HG03139 (cell line): ENCODE measurements at regions not wholly inside any gene's neighbourhood (a gene's known extent, or its start where the extent isn't known, plus 50 kb on each side); places are given as distances from the start of the nearest gene placed in this dataset.

Experiments used
- ATAC-seq: cut with Tn5 transposase; IDR thresholded peaks from one replicate; pipeline ENCODE4 v1.9.1; 2021; ENCODE audit not compliant: unreplicated experiment

GRCh38 chr15:70178335-70179084 lies 80.8 kb upstream of the TLE3 start:
- ATAC-seq, result no peak

DNA sequence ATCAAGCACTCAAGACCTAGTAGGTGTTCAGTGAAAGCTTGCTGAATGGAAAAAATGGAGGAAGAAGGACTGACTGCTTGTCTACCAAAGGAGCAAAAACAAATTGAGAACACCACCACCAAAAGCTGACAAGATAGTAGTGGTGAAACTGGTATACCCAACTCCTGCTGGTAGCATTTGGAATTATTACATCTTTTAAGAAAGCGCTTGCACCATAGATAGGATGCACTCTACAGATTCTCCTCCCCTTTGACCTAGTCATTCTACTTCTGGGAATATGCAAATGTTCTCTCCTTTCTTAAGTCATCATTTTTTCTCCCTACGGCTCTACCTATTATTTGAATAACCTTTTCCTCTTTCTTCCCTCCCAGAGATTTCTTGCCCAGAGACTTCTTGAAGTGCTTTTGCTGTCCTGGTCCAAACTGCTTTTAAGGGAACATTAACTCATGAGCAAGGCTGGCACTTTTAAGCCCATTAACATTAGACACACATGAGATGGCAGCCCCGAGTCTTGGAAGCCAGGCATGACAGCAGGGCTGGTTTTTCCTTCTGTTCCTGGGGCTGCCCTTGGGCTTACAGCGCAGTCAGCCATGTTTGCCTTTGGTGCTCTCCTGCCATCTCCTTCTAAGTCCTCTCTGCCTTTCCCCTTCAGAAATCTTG lies 75.0 kb upstream of the TLE3 start:
- ATAC-seq, result no peak

- no peak for ATAC-seq
Measured at GRCh38 chr15:70172124-70172523, 74.4 kb upstream of the TLE3 start.

GRCh38 chr15:70171256-70171886 lies 73.7 kb upstream of the TLE3 start:
- ATAC-seq, result no peak

GRCh38 chr15:70170096-70170699 lies 72.5 kb upstream of the TLE3 start:
- no peak for ATAC-seq

GRCh38 chr15:70169147-70169546 lies 71.4 kb upstream of the TLE3 start:
- ATAC-seq, result no peak

- no peak for ATAC-seq
Measured at GRCh38 chr15:70167155-70167554, 69.4 kb upstream of the TLE3 start.

- ATAC-seq, result no peak
Measured at GRCh38 chr15:70166506-70167087, 68.9 kb upstream of the TLE3 start.

- no peak for ATAC-seq
Measured at GRCh38 chr15:70165716-70166284, 68.1 kb upstream of the TLE3 start.

DNA sequence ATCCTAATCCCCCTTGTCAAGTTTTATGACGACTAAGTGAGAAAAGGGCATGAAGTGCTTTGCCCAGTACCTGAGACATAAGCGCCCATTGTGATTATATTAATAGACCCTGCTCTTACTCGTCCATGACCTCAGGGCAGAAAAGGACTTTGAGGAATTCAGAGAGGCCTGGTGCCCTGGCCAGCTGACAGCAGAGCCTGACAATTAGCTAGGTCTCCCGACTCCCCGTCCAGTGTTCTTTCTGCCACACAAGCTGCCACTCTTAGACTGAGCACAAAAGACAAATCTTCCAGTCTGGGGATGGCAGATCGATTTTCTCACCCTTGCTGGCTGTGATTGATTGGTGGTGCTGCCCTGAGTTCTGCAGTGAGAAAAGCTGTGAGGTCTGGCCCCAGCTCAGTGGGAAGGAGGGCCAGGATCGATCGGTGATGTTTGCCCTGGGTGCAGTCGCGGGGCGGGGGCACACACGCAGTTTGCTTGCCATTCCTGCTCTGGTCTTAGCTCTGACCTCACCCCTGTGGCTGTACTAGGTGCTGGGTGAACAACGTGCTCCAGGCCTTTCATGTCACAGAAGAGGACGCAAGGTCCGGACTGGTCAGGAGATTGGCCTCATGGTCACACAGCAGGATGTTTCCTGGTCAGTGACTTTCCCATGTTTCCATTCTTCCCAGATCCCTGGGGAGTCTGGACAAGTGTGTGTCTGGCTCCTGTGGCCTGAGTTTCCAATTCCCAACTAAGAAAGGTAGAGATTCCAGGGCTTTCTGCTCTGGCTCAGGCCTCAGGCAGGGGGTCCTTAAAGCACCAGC lies 67.4 kb upstream of the TLE3 start:
- ATAC-seq, result no peak

- no peak for ATAC-seq
Measured at GRCh38 chr15:70164156-70164900, 66.6 kb upstream of the TLE3 start.

GRCh38 chr15:70160803-70161565 lies 63.3 kb upstream of the TLE3 start:
- ATAC-seq, result no peak

- ATAC-seq, result no peak
Measured at GRCh38 chr15:70160267-70160666, 62.5 kb upstream of the TLE3 start.

GRCh38 chr15:70159713-70160009 lies 61.9 kb upstream of the TLE3 start:
- no peak for ATAC-seq

- no peak for ATAC-seq
Measured at GRCh38 chr15:70159001-70159712, 61.4 kb upstream of the TLE3 start.

DNA sequence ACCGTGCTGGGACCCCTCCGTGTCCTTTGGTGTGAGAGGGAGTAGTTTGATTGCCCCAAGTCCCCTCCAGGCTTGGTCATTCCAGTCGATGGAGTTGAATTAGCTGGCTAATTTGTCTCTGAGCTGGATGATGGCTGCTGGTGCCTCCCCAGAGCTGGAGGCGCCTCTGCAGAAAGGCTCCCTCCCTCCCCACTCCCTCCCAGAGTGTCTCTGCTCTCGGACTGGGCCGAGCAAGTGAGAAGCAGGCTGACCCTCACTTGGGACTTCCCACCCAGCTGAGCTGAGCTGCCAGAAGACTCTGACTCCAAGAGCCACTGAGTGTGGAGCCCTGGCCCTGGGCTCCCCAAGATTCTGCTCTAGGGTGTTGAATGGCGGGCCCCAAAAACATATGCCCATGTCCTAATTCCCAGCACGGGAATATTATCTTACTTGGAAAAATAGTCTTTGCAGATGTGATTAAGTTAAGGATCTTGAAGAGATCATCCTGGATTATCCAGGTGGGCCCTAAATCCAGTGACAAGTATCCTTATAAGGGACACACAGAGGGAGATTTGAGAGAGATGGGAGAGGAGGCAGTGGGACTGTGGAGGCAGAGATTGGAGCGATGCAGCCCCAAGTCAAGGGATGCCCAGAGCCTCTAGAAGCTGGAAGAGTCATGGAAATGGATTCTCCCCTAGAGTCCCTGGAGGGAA lies 60.7 kb upstream of the TLE3 start:
- no peak for ATAC-seq

DNA sequence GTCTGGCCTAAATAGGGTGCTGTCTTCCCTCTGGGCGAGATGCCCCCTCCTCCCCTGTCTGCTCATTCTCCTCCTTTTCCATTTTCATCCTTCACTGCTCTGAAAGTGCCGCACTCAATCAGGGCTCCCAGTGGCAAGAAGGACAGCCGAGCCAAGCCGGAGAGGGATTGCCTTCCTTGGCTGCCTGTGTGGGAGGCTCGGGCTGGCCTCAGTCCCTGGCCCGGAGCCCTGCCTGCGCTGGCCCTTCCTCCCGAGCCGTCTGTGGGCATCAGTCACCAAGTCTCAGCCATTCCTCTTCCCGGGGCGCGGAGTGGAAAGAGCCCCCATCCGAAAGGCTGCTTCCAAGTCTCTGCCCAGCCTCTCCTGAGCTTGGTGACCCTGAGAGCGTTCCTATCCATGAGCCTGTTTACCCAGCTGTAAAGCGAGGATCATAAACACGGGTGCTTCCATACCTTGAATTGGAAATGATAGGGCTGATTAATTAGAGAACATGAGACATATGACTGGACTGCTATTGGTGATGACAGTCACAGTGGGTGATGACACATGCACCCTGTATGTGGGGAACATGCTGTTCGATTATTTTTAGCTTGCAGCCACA lies 59.1 kb upstream of the TLE3 start:
- ATAC-seq, result no peak
